PC-9 (cell line): ENCODE measurements at regions not wholly inside any gene's neighbourhood (a gene's known extent, or its start where the extent isn't known, plus 50 kb on each side); places are given as distances from the start of the nearest gene placed in this dataset.

Experiments
- BruUV-seq: library from RNA; stranded (reverse); fragments of 400-500 nt; replicated peaks from 2 replicates; lab custom pipeline; 2021; lab: Mats Ljungman, UMichigan
- CTCF ChIA-PET: fragments of 300-600 bp; sonication (Branson Sonifier 250); formaldehyde crosslinking; loops from one replicate; lab custom pipeline; 2022; ENCODE audit warnings: antibody characterized with exemption; lab: Charles Lee
- POLR2A ChIA-PET: fragments of 300-600 bp; sonication (Branson Sonifier 250); formaldehyde crosslinking; loops from one replicate; lab custom pipeline; 2022; ENCODE audit warnings: antibody characterized with exemption; ENCODE audit not compliant: unreplicated experiment; lab: Charles Lee
- DNase-seq, 2 experiments: peaks; one replicate each; pipeline versions ENCODE4 v3.0.0 to v3.0.0-alpha.2; 2015 to 2022; ENCODE audit warnings: mixed read lengths in 1 of 2
- H2AFZ ChIP-seq: fragments of 200-600 bp; sonication (generic); 2 replicates; pipeline ENCODE4 v1.8.1; 2017; ENCODE audit warnings: antibody characterized with exemption
- H3F3A ChIP-seq: fragments of 200-600 bp; sonication (generic); 2 replicates; pipeline ENCODE4 v1.8.1; 2017; ENCODE audit warnings: antibody characterized with exemption, mild to moderate bottlenecking, low read depth; ENCODE audit not compliant: insufficient read depth
- H3K27ac ChIP-seq: fragments of 200-600 bp; sonication (generic); 2 replicates; pipeline ENCODE4 v1.6.1; 2016; ENCODE audit warnings: mixed run types
- H3K27me3 ChIP-seq: fragments of 200-600 bp; sonication (generic); 2 replicates; pipeline ENCODE4 v1.6.1; 2016; ENCODE audit warnings: low read depth, mixed run types; ENCODE audit not compliant: insufficient read depth
- H3K36me3 ChIP-seq: fragments of 200-600 bp; sonication (generic); 2 replicates; pipeline ENCODE4 v1.6.1; 2016; ENCODE audit warnings: low read depth, mixed run types
- H3K4me1 ChIP-seq: fragments of 200-600 bp; sonication (generic); replicated peaks from 2 replicates; pipeline ENCODE4 v1.6.1; 2016; ENCODE audit warnings: mixed run types; ENCODE audit not compliant: insufficient read depth
- H3K4me2 ChIP-seq: fragments of 200-600 bp; sonication (generic); 2 replicates; pipeline ENCODE4 v1.6.1; 2017; ENCODE audit warnings: mixed run types
- H3K4me3 ChIP-seq: fragments of 200-600 bp; sonication (generic); 2 replicates; pipeline ENCODE4 v1.6.1; 2016; ENCODE audit warnings: mixed run types
- H3K79me2 ChIP-seq: fragments of 200-600 bp; sonication (generic); 2 replicates; pipeline ENCODE4 v1.6.1; 2017; ENCODE audit warnings: low read depth, mixed run types
- H3K9me2 ChIP-seq: fragments of 200-600 bp; sonication (generic); 2 replicates; pipeline ENCODE4 v1.8.1; 2017; ENCODE audit warnings: mild to moderate bottlenecking; ENCODE audit not compliant: insufficient read depth
- H3K9me3 ChIP-seq: fragments of 200-600 bp; sonication (generic); 2 replicates; pipeline ENCODE4 v1.8.1; 2016; ENCODE audit warnings: low read depth; ENCODE audit not compliant: insufficient read depth
- H4K20me1 ChIP-seq: fragments of 200-600 bp; sonication (generic); 2 replicates; pipeline ENCODE4 v1.8.1; 2017; ENCODE audit not compliant: insufficient read depth
- EZH2 ChIP-seq: fragments of 200-600 bp; sonication (generic); IDR thresholded peaks from 2 replicates; pipeline ENCODE4 v1.8.0; 2017; ENCODE audit warnings: antibody characterized with exemption, low read depth
- intact Hi-C: fragments of 100-400 bp; cut with micrococcal nuclease; formaldehyde crosslinking; loops from one replicate; pipeline ENCODE4 v1.10.0; 2022; ENCODE audit not compliant: unreplicated experiment
- TF ChIP-seq, protein P1 (sequence below): fragments of 200-600 bp; sonication (generic); conservative IDR thresholded peaks from 2 replicates; pipeline ENCODE4 v1.6.1; 2017; ENCODE audit warnings: mixed run types, antibody characterized with exemption, mild to moderate bottlenecking, moderate library complexity

DNA sequence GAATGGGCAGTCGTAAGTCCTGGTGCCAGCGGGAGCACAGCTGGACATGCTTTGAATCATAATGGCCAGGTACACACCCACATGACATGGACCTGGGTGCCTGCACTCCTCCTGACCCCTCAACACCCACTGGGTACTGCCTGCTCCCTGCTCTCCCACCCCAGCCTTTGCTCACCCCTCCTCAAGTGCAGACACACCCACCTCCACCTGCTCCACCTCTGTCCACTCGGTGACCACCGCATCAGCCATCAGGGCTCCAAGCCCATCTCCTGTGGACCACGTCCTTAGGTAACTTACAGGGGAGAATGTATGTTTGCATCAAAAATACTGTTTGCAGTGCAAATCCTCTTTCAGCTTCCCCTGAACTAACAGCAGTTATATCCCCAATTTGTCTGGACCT, 214.6 kb downstream of the BRD1 start:
- Histone ChIP-seq H3K36me3 (no peaks in the 10 kb centered on the region), H3K27me3 (peaks cover 77% of the 10 kb centered on the region), H3K27ac (no peak overlapping the region), H3K79me2 (no peaks in the 10 kb centered on the region), H4K20me1 (peaks cover 4% of the 10 kb centered on the region; the same call in 1 of the 2 replicates), H3K9me2 (no peaks in the 10 kb centered on the region), H3K4me3 (no peak overlapping the region), H2AFZ (no peak overlapping the region), H3K4me1 (no peaks in the 10 kb centered on the region), H3K9me3 (no peaks in the 10 kb centered on the region), H3K4me2 (no peak overlapping the region), H3F3A (peaks cover 9% of the 10 kb centered on the region; the same call in 1 of the 2 replicates)
- BruUV-seq = no TSS peak
- ChIA-PET CTCF (no interaction called here), POLR2A (no interaction called here)
- DNase-seq = no peak
- intact Hi-C loops = no loop called here
- TF ChIP-seq, protein P1, sequence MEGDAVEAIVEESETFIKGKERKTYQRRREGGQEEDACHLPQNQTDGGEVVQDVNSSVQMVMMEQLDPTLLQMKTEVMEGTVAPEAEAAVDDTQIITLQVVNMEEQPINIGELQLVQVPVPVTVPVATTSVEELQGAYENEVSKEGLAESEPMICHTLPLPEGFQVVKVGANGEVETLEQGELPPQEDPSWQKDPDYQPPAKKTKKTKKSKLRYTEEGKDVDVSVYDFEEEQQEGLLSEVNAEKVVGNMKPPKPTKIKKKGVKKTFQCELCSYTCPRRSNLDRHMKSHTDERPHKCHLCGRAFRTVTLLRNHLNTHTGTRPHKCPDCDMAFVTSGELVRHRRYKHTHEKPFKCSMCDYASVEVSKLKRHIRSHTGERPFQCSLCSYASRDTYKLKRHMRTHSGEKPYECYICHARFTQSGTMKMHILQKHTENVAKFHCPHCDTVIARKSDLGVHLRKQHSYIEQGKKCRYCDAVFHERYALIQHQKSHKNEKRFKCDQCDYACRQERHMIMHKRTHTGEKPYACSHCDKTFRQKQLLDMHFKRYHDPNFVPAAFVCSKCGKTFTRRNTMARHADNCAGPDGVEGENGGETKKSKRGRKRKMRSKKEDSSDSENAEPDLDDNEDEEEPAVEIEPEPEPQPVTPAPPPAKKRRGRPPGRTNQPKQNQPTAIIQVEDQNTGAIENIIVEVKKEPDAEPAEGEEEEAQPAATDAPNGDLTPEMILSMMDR = no peak
- no peak for TF ChIP-seq EZH2

DNA sequence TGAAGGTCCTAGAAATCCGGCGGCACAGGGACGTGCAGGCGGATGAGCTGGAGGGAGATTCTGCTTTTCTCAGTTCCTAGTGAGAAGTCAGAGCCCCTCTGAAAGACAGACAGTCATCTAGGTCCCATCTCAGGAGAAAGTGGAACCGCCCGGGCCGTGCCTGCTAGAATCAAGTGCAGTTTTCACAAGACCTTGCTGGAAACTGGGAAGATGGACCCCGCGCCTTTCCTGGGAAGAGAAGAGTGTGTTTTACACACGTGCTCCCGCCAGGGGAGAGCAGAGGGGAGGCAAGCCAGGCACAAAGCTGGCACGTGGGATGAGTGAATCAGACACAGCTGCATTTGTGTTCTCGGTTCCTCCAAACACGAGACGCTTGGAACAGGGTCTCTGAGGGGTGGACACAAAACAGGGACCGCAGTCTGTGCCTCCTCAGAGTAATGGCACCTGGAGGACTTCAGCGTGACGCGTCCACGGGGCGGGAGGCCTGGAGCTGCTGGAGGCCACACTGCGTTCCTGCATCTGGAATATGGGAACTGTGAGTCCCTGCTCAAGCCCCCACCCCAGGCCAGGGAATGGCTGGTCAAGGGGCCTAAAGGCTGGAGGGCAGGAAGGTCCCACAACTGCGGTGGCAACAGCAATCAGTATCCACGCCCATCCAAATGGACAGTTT, 218.3 kb downstream of the BRD1 start:
- CTCF ChIA-PET = no interaction called here
- TF ChIP-seq, protein P1 = no peak
- no peak for TF ChIP-seq EZH2

DNA sequence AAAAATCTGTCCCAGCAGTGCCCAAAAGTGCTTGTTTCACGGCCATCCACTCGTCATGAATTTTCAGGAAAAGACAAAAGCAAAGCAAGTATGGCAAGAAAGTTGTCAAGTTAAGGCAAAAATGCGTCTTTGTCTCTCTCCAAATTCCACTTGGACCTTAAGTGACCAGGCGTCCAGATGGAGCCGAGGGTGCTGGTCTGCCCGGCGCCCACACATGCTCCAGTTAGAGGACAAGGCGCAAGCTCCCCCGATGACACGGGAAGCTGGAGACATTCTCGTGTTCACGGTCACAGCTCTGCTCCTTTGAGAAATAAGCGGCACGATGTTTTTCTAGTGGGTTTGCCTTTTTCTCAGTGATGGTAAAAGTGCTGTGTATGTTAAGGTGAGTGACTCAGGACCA, 219.0 kb downstream of the BRD1 start:
- no peaks in the 10 kb centered on the region for H3K9me2 ChIP-seq

More for the DNA sequence above, 218.3 kb downstream of the BRD1 start:
- Histone ChIP-seq H3K27me3 (peaks cover 78% of the 10 kb centered on the region), H3K9me3 (peaks cover 6% of the 10 kb centered on the region; the same call in 1 of the 2 replicates), H3F3A (peaks cover 9% of the 10 kb centered on the region; the same call in 1 of the 2 replicates), H3K79me2 (no peaks in the 10 kb centered on the region), H4K20me1 (no peaks in the 10 kb centered on the region; the same call in 1 of the 2 replicates), H3K9me2 (no peaks in the 10 kb centered on the region), H3K36me3 (no peaks in the 10 kb centered on the region), H3K4me3 (no peak overlapping the region), H3K4me1 (no peaks in the 10 kb centered on the region), H3K4me2 (no peak overlapping the region), H3K27ac (no peak overlapping the region), H2AFZ (no peak overlapping the region)
- POLR2A ChIA-PET = no interaction called here
- intact Hi-C loops = no loop called here
- no peak for DNase-seq
- BruUV-seq = no TSS peak

More for the DNA sequence above, 219.0 kb downstream of the BRD1 start:
- Histone ChIP-seq H3K9me3 (peaks cover 6% of the 10 kb centered on the region; the same call in 1 of the 2 replicates), H3K4me3 (no peak overlapping the region), H3K27ac (no peak overlapping the region), H3K79me2 (no peaks in the 10 kb centered on the region), H3K27me3 (peaks cover 78% of the 10 kb centered on the region), H3K36me3 (no peaks in the 10 kb centered on the region), H3K4me2 (no peak overlapping the region), H2AFZ (no peak overlapping the region), H3F3A (peaks cover 9% of the 10 kb centered on the region; the same call in 1 of the 2 replicates), H4K20me1 (no peaks in the 10 kb centered on the region; the same call in 1 of the 2 replicates), H3K4me1 (no peaks in the 10 kb centered on the region)
- DNase-seq = no peak
- CTCF ChIA-PET = no interaction called here
- POLR2A ChIA-PET = no interaction called here
- intact Hi-C loops = no loop called here
- TF ChIP-seq, protein P1 = no peak
- no peak for TF ChIP-seq EZH2
- BruUV-seq = no TSS peak
